Activated CD4-positive, alpha-beta T cell treated with anti-CD3 and anti-CD28 coated beads, Interleukin-2, Interleukin-4, amounts not matched to agents 100 ng/mL and 50 ng/mL, durations not matched to agents 16 hours and 8 hours (primary cell): ENCODE measurements at regions not wholly inside any gene's neighbourhood (a gene's known extent, or its start where the extent isn't known, plus 50 kb on each side); places are given as distances from the start of the nearest gene placed in this dataset.

Source experiments
- DNase-seq: peaks from one replicate; pipeline ENCODE4 v3.0.0-alpha.2; 2020; ENCODE audit warnings: low spot score

DNA sequence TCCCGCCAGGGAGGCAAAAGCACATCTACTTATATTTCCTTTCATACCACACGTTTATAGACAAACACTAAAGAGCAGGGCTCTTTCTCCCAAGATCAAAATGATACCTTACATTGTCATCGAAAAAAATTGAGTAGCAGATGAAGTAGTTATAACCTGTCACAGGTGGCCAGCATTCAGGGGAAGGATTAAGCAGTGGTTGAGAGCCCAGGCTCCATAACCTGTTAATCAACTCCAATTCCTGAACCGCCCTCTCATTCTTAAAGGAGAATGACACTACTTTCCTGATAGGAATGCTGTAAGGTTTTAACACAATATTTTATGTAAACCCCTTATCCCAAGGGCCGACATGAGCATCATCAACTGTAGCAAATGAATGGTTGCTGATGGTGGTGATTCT, 268.9 kb upstream of the KCNIP4 start:
- no peak for DNase-seq

DNA sequence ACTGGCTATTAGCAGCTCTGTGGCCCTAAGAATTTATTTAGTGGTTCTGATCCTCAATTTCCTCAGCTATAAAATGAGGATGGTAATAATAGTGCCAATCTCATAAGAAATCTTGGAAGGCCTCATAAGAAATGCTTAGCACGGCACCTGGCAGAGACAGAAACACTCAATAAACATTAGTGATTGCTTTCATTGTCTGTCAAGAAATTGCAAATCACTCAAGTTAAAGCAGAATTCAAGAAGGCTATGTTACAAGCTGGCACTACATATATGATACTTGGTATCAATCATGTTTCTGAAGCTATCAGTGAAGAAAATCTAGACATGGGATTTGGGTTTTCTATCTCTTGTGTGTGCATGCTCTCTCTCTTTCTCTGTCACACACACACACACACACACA, 267.7 kb upstream of the KCNIP4 start:
- no peak for DNase-seq

DNA sequence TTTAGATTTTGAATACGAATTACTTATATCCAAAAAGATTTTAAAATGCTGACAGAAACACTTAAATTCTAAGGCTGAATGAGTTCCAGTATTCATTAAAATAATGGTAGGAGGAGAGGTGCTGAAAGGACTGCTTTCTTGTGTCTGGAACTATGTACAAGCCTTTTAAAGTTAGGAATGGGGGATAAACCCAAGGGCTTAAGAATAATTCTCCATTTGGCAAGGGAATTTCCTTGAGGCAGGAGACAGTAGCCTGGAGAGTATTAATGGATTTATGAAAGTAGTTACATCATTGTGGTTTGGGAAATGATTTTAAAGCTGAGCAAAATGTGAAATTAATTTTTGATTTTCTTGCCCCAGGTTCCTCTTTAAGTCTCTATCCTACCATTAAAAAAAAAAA, 266.5 kb upstream of the KCNIP4 start:
- no peak for DNase-seq

DNA sequence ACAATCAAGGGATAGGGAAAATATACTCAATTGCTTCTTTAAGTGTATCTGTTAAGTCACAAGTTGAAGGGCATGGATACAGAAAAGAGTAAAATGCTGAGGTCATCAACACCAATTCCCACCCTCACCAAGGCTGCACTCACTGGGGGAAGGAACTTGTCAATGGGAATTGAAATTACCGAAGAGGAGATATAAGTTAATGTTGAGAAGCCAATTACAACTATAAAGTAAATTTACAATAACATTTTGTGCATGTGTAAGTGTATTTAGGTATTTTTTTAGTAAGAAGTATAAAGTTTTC, 255.1 kb upstream of the KCNIP4 start:
- DNase-seq, result no peak

DNA sequence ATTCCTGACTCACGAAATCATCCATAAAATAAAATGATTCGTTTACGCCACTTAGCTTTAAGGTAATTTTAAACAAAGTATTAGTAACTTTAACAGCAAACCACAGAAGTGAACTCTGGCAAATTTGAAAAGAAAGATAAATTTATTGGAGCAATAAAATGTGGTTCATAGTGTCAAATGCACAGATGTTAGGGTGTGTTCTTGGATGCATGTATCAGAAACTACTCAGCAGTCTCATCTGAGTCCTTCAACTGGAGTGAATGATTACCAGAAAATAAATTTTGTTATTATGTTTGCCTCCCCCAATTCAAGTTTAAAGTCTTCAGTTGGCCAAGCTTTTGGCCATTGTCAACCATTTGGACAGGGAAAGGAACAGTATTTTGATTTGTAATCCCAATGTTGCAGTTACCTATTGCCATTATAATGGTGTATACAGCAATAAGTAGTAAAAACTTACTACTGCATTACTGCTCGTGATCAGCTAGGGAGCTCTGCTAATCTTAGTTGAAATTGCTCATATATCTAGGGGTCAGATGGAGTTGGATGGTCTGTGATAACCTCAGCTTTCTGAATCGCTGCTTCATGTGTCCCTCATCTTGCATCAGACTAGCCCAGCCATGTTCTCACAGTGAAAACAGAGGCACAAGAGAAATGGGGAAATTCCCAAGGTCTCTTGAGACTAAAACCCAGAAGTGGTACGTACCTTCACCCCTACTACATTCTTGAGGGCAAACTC, 254.6 kb upstream of the KCNIP4 start:
- DNase-seq, result no peak

DNA sequence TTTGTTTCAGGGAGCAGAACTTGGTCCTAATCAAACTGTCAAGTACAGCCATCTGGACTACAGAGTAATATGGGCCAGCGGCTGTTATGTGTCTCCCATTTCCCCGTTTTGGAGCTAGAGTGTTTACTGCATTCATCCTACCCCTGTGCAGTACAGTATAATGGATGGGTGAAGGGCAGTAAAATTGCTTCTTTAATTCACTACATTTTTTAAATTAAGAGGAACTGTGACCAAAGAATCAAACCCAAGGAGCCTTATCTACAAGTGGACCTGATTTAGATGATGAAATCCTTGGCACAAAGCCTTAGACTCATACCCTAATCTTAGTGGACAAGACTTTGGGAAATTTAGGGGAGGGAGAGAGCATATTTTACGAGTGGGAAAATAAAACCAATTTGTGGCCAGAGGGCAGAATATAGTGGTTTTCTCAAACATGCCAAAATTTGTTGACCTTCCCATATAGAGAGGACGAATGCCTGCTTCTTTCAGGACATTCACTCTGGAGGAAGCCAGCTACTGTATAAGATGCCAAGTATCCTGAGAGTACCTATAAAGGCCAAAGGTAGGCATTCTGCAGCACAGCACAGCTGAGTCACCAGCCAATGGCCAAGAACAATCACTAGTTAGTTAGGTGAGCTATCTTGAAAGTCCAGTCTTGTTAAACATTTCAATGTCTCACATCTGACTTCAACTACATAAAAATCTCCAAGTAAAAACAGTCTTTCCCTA, 253.8 kb upstream of the KCNIP4 start:
- DNase-seq, result no peak

DNA sequence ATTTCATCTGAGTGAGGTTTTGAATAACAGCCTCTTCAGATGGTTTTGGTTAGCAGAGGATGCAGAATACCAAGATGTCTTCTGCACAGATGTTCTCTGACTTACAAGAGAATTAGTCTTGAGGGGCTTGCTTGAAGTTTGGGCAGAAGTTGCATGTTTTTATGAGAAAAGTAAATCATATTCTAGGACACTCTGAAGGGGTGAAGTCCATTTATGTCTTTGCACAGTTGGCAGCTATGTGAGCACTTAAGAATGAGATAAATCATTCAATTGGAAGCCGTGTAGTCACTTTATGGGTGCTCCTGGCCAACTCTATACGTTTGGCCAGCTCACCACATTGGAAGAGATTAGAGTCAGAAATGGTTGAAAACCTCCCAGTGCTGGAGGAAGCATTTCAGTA, 252.7 kb upstream of the KCNIP4 start:
- no peak for DNase-seq

DNA sequence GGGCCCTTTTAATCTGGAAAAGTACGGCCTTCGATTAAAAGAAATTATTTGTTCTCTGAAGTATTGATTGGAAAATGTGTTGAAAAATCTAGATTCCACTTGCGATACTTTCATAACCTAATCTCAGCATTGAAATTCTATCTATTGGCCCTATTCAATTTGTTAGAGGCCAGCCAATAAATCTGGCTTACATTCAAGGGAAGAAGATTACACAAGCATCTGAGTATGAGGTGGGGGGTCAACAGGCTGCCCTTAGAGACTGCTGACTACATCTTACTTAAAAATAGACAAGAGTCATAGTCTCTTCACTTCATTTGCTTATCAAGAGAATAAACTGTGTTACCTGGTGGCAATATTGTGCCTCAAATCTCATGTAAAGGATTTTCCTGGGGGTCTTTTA, 248.0 kb upstream of the KCNIP4 start:
- DNase-seq, result no peak

DNA sequence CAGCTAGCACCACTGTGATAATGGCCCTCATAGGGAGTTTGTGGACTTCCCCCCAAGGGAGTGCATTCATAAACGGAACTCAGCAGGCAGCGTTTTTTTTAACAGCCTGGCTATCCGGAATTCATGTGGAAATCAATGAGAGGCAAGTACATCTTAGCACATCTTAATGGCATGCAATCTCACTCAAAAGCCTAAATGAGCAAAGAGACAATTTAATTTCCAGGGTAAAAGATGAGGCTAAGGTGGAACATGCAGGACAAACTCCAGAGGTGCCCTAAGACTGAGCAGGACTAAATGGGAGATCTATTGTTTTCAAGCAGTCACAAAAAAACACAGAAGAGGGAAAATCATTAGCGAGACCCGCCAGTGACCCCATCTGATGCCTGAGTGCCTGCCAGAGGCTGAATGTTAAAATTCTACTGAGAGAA, 243.5 kb upstream of the KCNIP4 start:
- DNase-seq, result no peak

DNA sequence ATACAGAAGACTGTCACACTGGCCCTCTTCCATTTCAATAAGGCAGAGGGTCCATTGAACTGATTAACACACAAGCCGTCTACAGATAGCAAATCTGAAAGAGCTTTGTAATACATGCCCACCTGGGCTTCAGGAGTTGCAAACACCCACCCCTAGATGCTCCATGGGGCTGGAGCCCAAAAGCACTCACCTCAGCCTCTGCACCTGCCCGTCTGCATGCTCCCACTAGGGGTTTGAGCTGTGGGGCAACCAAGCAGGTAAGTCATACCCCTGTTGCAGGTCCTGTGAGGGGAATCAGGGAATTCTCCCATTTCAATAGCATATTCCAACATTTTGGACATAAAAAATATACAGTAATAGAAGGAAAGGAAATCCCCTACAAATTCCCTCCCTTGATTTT, 243.0 kb upstream of the KCNIP4 start:
- DNase-seq, result no peak

DNA sequence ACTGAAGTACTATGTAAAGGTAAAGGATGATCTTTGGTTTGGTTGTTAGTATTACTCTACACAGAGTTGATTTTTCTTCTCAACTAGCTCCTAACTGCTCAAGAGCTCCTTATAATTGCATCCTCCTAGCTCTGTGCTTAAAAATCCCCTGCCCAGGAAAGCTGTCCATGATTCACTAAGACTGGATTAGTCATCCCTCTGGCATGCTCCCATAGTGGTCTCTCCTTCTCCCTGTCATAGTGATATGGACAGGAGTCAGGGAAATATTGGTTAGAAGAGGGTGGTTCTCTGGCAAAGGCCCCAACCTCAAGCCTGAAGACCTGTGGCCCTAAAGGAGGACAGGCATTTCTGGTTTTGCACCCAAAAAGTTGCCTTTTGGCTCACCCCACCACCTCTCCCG, 242.3 kb upstream of the KCNIP4 start:
- no peak for DNase-seq

DNA sequence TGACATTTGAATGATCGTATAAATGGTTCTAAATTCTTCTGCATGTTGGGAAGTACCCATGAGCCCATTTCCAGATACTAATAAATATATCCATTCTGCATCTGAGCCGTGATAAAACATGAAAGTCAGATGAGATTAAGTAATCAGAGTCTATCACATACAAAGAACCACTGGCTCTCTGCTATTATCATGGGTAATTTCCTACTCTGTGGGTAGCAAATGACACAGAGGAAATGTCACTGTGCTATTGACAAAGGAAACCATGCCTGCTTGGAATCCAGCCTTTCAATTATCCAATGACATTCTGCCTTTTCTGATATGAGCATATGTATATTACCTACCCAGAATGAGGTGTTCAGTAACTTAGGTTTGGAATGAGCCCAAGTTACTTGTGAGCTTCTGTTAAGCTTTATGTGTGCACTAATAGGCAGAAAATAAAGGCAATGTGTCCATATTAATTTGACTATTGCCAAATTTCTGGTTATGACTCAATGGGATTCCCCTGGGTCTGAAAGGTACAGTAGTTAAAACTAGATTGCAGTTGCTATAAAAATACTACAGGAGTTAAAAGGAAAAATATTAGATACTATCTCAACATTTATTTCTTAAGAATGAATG, 238.7 kb upstream of the KCNIP4 start:
- DNase-seq, result no peak

DNA sequence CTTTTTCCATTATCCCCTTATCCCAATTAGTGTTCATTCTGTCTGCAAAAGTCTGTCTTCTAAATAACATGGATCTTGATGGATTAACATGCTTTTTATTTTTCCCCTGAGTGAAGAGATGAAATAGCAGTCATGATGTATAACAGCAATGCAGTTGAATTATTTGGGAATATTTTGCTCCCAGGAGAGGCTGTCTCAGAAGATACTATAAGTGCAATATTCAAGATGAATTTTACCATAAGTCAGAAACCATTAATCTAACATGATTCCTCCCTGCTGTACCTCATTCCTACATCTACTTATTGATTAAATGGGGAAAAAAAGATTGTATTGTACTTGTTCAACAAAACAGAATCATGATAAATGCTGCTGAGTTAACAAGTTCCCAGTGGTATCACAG, 233.2 kb upstream of the KCNIP4 start:
- DNase-seq, result no peak

DNA sequence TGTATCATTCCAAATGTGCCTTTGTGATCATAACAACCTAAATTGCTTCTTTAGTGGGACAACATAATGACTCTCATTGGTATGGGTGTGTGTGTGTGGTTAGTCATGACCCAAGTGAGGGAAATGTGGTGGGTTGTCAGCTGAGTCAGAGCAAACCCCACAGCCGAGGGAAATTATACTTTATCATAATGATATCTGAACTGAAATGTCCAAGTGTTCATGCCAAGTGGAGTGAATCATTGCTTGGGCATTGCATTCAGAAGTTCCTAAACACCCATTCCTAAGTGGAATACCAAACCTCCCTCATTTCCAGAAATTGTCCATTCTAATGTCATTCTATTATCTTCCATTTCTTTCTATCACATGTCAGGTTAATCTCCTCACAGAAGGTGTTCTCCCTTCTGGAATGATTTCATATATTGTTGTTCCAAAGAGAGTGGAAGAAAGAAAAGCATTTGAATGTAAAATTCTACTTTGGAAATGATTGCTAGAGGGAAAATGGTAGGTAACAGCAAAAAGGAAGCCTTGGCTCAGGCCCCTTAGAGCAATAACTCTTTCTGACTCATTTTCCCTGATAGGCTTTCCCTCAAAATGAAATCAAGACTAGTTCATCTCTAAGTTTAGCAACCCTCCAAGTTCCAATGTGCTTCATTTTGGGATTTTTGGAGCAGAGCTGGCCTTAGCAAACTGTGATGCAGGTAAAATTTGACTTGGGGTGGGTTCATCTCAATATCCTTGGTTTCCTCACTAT, 230.7 kb upstream of the KCNIP4 start:
- no peak for DNase-seq

DNA sequence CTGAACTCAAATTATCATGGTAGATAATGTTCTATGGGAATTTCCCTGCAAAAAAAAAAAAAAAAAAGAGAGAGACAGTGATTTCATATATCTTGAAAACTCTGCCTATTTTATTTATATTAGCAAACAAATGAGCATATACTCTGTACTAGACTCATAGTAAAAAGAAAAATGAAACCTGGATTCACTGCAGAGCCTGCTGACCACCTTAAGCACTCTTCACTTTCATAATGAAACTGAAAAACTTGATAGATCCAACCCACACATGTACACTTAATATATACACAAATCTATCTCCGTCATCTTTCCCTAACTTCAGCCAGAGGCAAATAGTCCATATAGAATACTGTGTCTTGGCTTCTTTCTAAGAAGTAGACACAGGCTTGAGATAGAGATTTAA, 226.1 kb upstream of the KCNIP4 start:
- DNase-seq, result no peak

DNA sequence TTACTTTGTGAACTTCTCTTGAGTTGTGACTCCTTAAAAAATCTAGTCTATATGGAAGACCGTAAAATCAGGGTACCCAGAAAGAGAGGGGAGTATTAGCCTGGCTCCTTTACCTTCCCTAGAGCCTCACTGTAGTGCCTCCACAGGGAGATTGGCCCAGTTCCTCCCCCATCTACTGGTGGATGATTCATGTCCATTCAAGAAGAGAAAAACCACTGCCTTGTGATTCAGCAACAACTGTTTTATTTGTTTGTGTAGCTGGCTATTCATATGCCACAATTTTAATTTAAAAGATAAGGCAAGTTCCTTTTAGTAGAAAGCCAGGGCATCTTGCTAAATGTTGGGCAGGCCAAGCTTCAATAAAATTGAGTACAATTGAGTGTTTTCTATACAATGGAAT, 221.8 kb upstream of the KCNIP4 start:
- DNase-seq, result no peak

DNA sequence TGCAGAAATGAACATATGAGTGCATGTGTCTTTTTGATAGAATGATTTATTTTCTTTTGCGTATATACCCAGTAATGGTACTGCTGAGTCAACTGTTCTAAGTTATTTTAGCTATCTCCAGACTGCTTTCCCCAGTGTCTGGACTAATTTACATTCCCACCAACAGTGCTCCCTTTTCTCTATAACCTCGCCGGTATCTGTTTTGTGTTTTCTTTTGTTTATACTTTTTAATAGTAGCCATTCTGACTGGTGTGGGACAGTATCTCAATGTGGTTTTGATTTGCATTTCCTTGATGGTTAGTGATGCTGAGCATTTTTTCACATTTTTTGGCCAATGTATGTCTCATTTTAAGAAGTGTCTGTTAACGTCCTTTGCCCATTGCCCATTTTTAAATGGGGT, 218.6 kb upstream of the KCNIP4 start:
- no peak for DNase-seq

DNA sequence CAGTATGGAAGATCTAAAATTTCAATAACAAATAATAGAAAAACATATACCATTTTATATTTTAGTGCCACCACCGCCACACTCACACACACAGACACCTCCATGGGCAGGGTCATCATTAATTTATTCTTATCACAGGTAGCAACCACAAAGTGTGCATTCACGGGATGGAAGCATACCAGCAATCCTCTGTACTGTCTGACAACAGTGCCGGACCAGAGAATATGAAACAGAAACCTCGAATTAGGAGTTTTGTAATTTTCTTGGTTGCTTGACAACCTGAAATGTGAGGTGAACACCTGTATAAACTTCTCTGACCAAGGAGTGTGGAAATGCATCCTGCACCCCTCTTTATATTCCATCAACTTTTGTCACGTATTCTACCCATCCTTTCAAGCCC, 213.9 kb upstream of the KCNIP4 start:
- no peak for DNase-seq

DNA sequence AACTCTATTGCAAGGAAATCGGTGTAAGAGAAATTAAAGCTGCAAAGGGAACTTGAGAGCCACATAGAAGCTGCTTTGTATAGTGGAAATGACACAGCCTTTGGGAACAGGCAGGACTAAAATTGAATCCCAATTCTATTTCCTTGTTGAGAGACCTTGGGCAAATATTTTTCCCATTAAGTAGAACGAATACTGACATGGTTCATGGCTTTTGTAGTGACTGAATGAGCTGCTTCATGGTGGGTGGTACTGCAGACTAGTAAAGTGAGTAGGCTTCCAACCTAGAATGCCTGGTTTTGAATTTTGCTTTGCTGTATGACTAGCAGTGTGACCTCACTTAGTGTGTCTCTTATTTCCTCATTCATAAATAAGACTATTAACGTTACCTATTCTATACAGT, 182.2 kb upstream of the KCNIP4 start:
- no peak for DNase-seq

DNA sequence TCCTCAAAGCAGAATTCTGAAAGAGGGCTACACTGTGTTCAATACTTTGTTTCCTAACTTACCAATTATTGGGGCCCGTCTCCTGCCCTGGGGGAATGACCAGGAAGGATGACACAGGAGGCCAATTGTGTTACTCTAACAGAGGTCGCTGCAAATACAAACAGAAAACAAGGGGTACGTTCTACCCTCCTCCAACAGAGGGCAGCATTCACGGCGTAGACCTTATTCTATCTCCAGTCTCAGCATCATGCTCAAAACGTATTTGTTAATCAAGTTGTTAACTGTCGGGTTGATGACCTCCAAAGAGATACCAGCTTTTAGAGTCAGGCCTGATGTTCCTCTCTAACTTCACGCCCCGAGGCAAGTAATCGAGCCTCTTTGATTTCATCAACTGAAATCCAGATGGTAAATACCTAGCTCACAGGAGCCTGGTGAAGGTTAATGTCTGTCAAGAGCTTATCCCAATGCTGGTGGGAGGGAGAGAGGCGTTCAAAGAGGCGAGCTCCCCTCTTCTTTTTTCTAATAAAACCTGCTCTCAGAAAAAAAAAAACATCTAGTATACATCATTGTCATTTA, 181.0 kb upstream of the KCNIP4 start:
- peak; percentile 20 for DNase-seq

DNA sequence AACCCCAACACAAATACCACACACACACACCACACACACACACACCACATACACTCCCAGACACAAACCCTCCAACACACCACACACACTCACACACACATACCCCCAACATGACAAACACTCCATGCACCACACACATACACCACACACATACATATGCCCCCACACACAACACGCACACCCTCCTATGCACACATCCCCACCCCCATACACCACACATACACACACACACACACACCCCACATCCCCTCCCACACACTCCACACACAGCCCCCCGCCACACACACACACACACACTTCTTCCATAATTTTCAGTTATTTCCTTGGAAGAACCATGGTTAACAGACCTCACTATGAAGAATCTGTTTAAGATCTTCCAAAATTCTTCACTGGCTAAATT, 173.5 kb upstream of the KCNIP4 start:
- no peak for DNase-seq

DNA sequence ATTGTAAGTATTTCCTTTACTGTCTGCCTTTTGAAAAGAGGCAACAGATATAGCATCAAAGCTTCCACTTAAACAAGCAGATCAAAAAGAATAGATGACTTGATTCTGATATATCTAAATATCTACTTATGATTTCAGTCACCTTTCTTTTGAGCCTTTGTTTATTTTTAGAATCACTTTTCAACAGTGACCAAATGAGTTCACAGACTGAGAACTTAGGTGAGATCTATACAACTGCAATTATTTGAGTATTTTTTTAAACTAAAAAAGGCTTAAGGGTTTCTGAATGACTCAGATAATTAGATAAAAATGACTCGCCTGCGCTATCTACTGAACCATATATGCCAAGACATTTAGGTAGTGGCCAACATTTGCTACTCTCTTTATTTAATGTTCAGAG, 166.7 kb upstream of the KCNIP4 start:
- no peak for DNase-seq

DNA sequence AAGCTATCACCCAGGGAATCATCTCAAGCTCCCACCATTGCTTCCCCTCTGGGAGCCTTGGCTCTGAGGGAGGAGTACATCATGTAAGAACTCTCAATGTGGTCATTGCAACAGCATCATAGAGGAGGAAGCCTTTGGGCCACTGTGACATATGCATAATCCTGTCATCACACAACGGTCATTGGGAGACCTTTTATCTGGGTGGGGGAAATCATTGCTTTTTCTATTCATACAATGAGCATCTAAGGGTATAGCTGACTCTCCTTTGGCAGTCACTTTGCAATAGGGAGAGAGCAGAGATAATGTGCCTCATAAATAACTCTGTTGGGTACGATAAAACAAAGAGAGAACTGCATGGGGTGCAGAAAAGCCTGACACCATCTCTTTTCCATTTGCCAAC, 155.2 kb upstream of the KCNIP4 start:
- no peak for DNase-seq
